Astrocyte (in vitro differentiated cells and primary cell): ENCODE measurements at regions not wholly inside any gene's neighbourhood (a gene's known extent, or its start where the extent isn't known, plus 50 kb on each side); places are given as distances from the start of the nearest gene placed in this dataset.

Source experiments
- DNase-seq: peaks from one replicate; pipeline ENCODE4 v3.0.0-alpha.2; 2010; ENCODE audit warnings: low read depth
- FAIRE-seq: peaks from 2 replicates; lab custom pipeline; 2011; peaks lifted over from hg19 to GRCh38; lab: Jason Lieb, UNC
- H2AFZ ChIP-seq: 2 replicates; pipeline ENCODE4 v1.6.0; 2012; ENCODE audit warnings: low read depth, low read length, inconsistent platforms
- H3K27ac ChIP-seq: 2 replicates; pipeline ENCODE4 v1.5.1; 2011; ENCODE audit warnings: low read depth, low read length, inconsistent platforms
- H3K27me3 ChIP-seq: 2 replicates; pipeline ENCODE4 v1.6.0; 2011; ENCODE audit warnings: low read length, inconsistent platforms; ENCODE audit not compliant: insufficient read depth
- H3K36me3 ChIP-seq: 2 replicates; pipeline ENCODE4 v1.5.1; 2011; ENCODE audit warnings: low read length, inconsistent platforms; ENCODE audit not compliant: insufficient read depth
- H3K4me1 ChIP-seq: 2 replicates; pipeline ENCODE4 v1.5.1; 2011; ENCODE audit warnings: low read length, inconsistent platforms; ENCODE audit not compliant: insufficient read depth
- H3K4me2 ChIP-seq: 2 replicates; pipeline ENCODE4 v1.6.0; 2012; ENCODE audit warnings: low read length, inconsistent platforms
- H3K4me3 ChIP-seq: 2 replicates; pipeline ENCODE4 v1.5.1; 2011; ENCODE audit warnings: low read depth, mild to moderate bottlenecking, low read length, inconsistent platforms; ENCODE audit not compliant: insufficient read depth
- H3K79me2 ChIP-seq: 2 replicates; pipeline ENCODE4 v1.6.0; 2012; ENCODE audit warnings: mild to moderate bottlenecking, low read length, inconsistent platforms; ENCODE audit not compliant: insufficient read depth
- H3K9ac ChIP-seq: 2 replicates; pipeline ENCODE4 v1.6.0; 2012; ENCODE audit warnings: mild to moderate bottlenecking, low read length, inconsistent platforms
- H3K9me3 ChIP-seq: 2 replicates; pipeline ENCODE4 v1.5.1; 2012; ENCODE audit warnings: low read depth, mild to moderate bottlenecking, low read length, inconsistent platforms; ENCODE audit not compliant: insufficient read depth
- H4K20me1 ChIP-seq: 2 replicates; pipeline ENCODE4 v1.6.0; 2012; ENCODE audit warnings: low read length, inconsistent platforms; ENCODE audit not compliant: insufficient read depth
- H3K27ac Mint-ChIP-seq: one replicate; pipeline ENCODE4 v1.8.0; 2021; ENCODE audit warnings: mild to moderate bottlenecking, mixed read lengths; ENCODE audit not compliant: unreplicated experiment
- H3K27me3 Mint-ChIP-seq: one replicate; pipeline ENCODE4 v1.8.0; 2021; ENCODE audit warnings: low read depth, mixed read lengths; ENCODE audit not compliant: unreplicated experiment
- H3K36me3 Mint-ChIP-seq: one replicate; pipeline ENCODE4 v1.8.0; 2021; ENCODE audit warnings: low read depth, mixed read lengths; ENCODE audit not compliant: unreplicated experiment
- H3K4me1 Mint-ChIP-seq: one replicate; pipeline ENCODE4 v1.8.0; 2021; ENCODE audit warnings: low read depth, mixed read lengths; ENCODE audit not compliant: unreplicated experiment
- H3K4me3 Mint-ChIP-seq: one replicate; pipeline ENCODE4 v1.8.0; 2021; ENCODE audit warnings: mild to moderate bottlenecking, moderate library complexity, mixed read lengths; ENCODE audit not compliant: unreplicated experiment
- H3K9me3 Mint-ChIP-seq: one replicate; pipeline ENCODE4 v1.8.0; 2021; ENCODE audit warnings: mild to moderate bottlenecking, mixed read lengths; ENCODE audit not compliant: unreplicated experiment
- EZH2 ChIP-seq: IDR thresholded peaks from 2 replicates; pipeline ENCODE4 v1.6.1; 2012; ENCODE audit warnings: mild to moderate bottlenecking, low read length, inconsistent platforms; ENCODE audit not compliant: insufficient read depth
- TF ChIP-seq, protein P1 (sequence below): IDR thresholded peaks from 2 replicates; pipeline ENCODE4 v1.5.1; 2011; ENCODE audit warnings: low read depth, mild to moderate bottlenecking, inconsistent platforms, low read length, moderate library complexity; ENCODE audit not compliant: insufficient read depth

GRCh38 chr5:173719731-173720082 is 103.3 kb upstream of the BOD1 start:
- no peaks in the 10 kb centered on the region for H3K9me3 Mint-ChIP-seq
- Histone ChIP-seq H3K79me2 (no peaks in the 10 kb centered on the region), H3K4me3 (no peak overlapping the region), H2AFZ (no peak overlapping the region), H3K27me3 (no peaks in the 10 kb centered on the region), H3K4me1 (peaks cover 4% of the 10 kb centered on the region), H3K27ac (no peak overlapping the region), H3K9ac (no peak overlapping the region), H3K9me3 (no peaks in the 10 kb centered on the region), H3K4me2 (no peak overlapping the region), H3K36me3 (no peaks in the 10 kb centered on the region), H4K20me1 (no peaks in the 10 kb centered on the region)
- DNase-seq (no peak), FAIRE-seq (no peak)
- TF ChIP-seq EZH2, result no peak
- TF ChIP-seq, protein P1, sequence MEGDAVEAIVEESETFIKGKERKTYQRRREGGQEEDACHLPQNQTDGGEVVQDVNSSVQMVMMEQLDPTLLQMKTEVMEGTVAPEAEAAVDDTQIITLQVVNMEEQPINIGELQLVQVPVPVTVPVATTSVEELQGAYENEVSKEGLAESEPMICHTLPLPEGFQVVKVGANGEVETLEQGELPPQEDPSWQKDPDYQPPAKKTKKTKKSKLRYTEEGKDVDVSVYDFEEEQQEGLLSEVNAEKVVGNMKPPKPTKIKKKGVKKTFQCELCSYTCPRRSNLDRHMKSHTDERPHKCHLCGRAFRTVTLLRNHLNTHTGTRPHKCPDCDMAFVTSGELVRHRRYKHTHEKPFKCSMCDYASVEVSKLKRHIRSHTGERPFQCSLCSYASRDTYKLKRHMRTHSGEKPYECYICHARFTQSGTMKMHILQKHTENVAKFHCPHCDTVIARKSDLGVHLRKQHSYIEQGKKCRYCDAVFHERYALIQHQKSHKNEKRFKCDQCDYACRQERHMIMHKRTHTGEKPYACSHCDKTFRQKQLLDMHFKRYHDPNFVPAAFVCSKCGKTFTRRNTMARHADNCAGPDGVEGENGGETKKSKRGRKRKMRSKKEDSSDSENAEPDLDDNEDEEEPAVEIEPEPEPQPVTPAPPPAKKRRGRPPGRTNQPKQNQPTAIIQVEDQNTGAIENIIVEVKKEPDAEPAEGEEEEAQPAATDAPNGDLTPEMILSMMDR, result no peak
- peaks cover 13% of the 10 kb centered on the region for H3K4me1 Mint-ChIP-seq
- H3K27ac Mint-ChIP-seq, result no peak overlapping the region
- peaks cover 7% of the 10 kb centered on the region for H3K27me3 Mint-ChIP-seq
- no peaks in the 10 kb centered on the region for H3K36me3 Mint-ChIP-seq
- H3K4me3 Mint-ChIP-seq, result no peak overlapping the region

- peaks cover 10% of the 10 kb centered on the region for H3K4me1 Mint-ChIP-seq
Measured at GRCh38 chr5:173720286-173720952, 104.0 kb upstream of the BOD1 start.

More at GRCh38 chr5:173720286-173720952, 104.0 kb upstream of the BOD1 start:
- Histone ChIP-seq H3K36me3 (no peaks in the 10 kb centered on the region), H3K27ac (no peak overlapping the region), H3K4me1 (no peaks in the 10 kb centered on the region), H3K9ac (no peak overlapping the region), H3K27me3 (no peaks in the 10 kb centered on the region), H3K9me3 (no peaks in the 10 kb centered on the region), H3K4me3 (no peak overlapping the region), H3K4me2 (no peak overlapping the region), H2AFZ (no peak overlapping the region), H4K20me1 (no peaks in the 10 kb centered on the region), H3K79me2 (no peaks in the 10 kb centered on the region)
- H3K9me3 Mint-ChIP-seq, result no peaks in the 10 kb centered on the region
- no peaks in the 10 kb centered on the region for H3K36me3 Mint-ChIP-seq
- no peak for TF ChIP-seq EZH2
- TF ChIP-seq, protein P1, result no peak
- H3K27me3 Mint-ChIP-seq, result peaks cover 7% of the 10 kb centered on the region
- DNase-seq (no peak), FAIRE-seq (no peak)
- no peak overlapping the region for H3K4me3 Mint-ChIP-seq
- H3K27ac Mint-ChIP-seq, result no peak overlapping the region
